GM12878 (cell line): ENCODE measurements at regions not wholly inside any gene's neighbourhood (a gene's known extent, or its start where the extent isn't known, plus 50 kb on each side); places are given as distances from the start of the nearest gene placed in this dataset.

ENCODE experiments used
- ATAC-seq: fragments of 200-7000 bp; cut with Tn5 transposase; 3 replicates; pipeline ENCODE4 v1.9.1; 2020; ENCODE audit warnings: mild to moderate bottlenecking, moderate library complexity
- BruUV-seq: library from RNA; stranded (reverse); fragments of 400-500 nt; replicated peaks from 2 replicates; lab custom pipeline; 2021; lab: Mats Ljungman, UMichigan
- CTCF ChIA-PET: fragments of 300-600 bp; sonication (Branson Sonifier 250); formaldehyde crosslinking; extraction: SDS; loops from one replicate; lab custom pipeline; 2021; ENCODE audit warnings: inconsistent platforms; lab: Yijun Ruan, JAX
- POLR2A ChIA-PET: fragments of 350-600 bp; formaldehyde crosslinking; extraction: SDS; loops from one replicate; lab custom pipeline; 2021; ENCODE audit warnings: inconsistent platforms; lab: Charles Lee
- RAD21 ChIA-PET: fragments of 300-600 bp; sonication (Branson Sonifier 250); formaldehyde crosslinking; loops from one replicate; lab custom pipeline; 2023; ENCODE audit warnings: antibody characterized with exemption; ENCODE audit not compliant: unreplicated experiment; lab: Charles Lee
- SMC1A ChIA-PET: fragments of 300-600 bp; sonication (Branson Sonifier 250); formaldehyde crosslinking; loops from one replicate; lab custom pipeline; 2023; ENCODE audit not compliant: unreplicated experiment, uncharacterized antibody; lab: Charles Lee
- DNase-seq: peaks from one replicate; pipeline ENCODE4 v3.0.0-alpha.2; 2011; ENCODE audit warnings: low read depth, low spot score
- FAIRE-seq: peaks from 3 replicates; lab custom pipeline; 2011; peaks lifted over from hg19 to GRCh38; lab: Jason Lieb, UNC
- H2AFZ ChIP-seq: 2 replicates; pipeline ENCODE4 v1.6.0; 2011; ENCODE audit warnings: low read depth, low read length, control low read depth; ENCODE audit not compliant: control insufficient read depth
- H3K27ac ChIP-seq: 2 replicates; pipeline ENCODE4 v1.5.1; 2011; ENCODE audit warnings: control low read depth; ENCODE audit not compliant: control insufficient read depth, insufficient read depth
- H3K27me3 ChIP-seq, 2 experiments: replicated peaks in 1 of 2; 2 replicates each; pipeline versions ENCODE4 v1.6.0 to v1.6.1; 2011; ENCODE audit warnings: low read length in 1 of 2; ENCODE audit not compliant: control insufficient read depth in 2 of 2, insufficient read depth in 2 of 2
- H3K36me3 ChIP-seq, 2 experiments: 2 replicates each; pipeline ENCODE4 v1.5.1; 2011; ENCODE audit warnings: low read length in 1 of 2; ENCODE audit not compliant: control insufficient read depth in 2 of 2, insufficient read depth in 2 of 2
- H3K4me1 ChIP-seq: 2 replicates; pipeline ENCODE4 v1.6.1; 2011; ENCODE audit warnings: mild to moderate bottlenecking, low read length, moderate library complexity, mixed read lengths; ENCODE audit not compliant: control insufficient read depth, insufficient read depth
- H3K4me2 ChIP-seq: 2 replicates; pipeline ENCODE4 v1.6.0; 2011; ENCODE audit warnings: control low read depth; ENCODE audit not compliant: control insufficient read depth, insufficient read depth
- H3K4me3 ChIP-seq: fragments of 200-600 bp; sonication (generic); 2 replicates; pipeline ENCODE4 v1.5.1; 2016
- H3K79me2 ChIP-seq: 2 replicates; pipeline ENCODE4 v1.6.0; 2011; ENCODE audit warnings: low read length; ENCODE audit not compliant: control insufficient read depth, insufficient read depth
- H3K9ac ChIP-seq: 2 replicates; pipeline ENCODE4 v1.8.0; 2011; ENCODE audit warnings: low read length, control low read depth, mixed read lengths; ENCODE audit not compliant: control insufficient read depth, insufficient read depth
- H3K9me3 ChIP-seq: replicated peaks from 3 replicates; pipeline ENCODE4 v1.5.1; 2011; ENCODE audit warnings: mild to moderate bottlenecking, low read length; ENCODE audit not compliant: control insufficient read depth, insufficient read depth
- H4K20me1 ChIP-seq: 2 replicates; pipeline ENCODE4 v1.6.0; 2011; ENCODE audit not compliant: control insufficient read depth, insufficient read depth
- CEBPB ChIP-seq, 2 experiments: fragments of 150-350 bp in 1 of 2; IDR thresholded peaks; 2 replicates each; pipeline ENCODE4 v1.6.1; 2012 to 2014; ENCODE audit warnings: low read depth in 2 of 2, low read length in 2 of 2, borderline replicate concordance in 1 of 2, inconsistent platforms in 1 of 2
- DPF2 ChIP-seq: fragments of 450-650 bp; IDR thresholded peaks from 2 replicates; pipeline ENCODE4 v1.6.1; 2017; ENCODE audit warnings: mild to moderate bottlenecking
- EGR1 ChIP-seq, 2 experiments: IDR thresholded peaks; 1 replicate in 1 of 2; 2 replicates in 1 of 2; pipeline ENCODE4 v1.6.1; 2011 to 2012; ENCODE audit warnings: low read depth in 2 of 2, low read length in 2 of 2, borderline replicate concordance in 1 of 2, mild to moderate bottlenecking in 1 of 2, moderate library complexity in 1 of 2
- ETV6 ChIP-seq, 2 experiments: fragments of 450-650 bp in 1 of 2; IDR thresholded peaks in 1 of 2; conservative IDR thresholded peaks in 1 of 2; 2 replicates each; pipeline ENCODE4 v1.6.1; 2014; ENCODE audit warnings: antibody characterized with exemption in 1 of 2, borderline replicate concordance in 1 of 2, low read depth in 1 of 2, mild to moderate bottlenecking in 1 of 2, moderate library complexity in 1 of 2
- FOXK2 ChIP-seq: fragments of 450-650 bp; IDR thresholded peaks from 2 replicates; pipeline ENCODE4 v1.6.1; 2017; ENCODE audit warnings: mild to moderate bottlenecking, moderate library complexity
- JUND ChIP-seq: IDR thresholded peaks from 2 replicates; pipeline ENCODE4 v1.6.1; 2012; ENCODE audit warnings: low read depth, mild to moderate bottlenecking, low read length, improper control_type of control experiment, moderate library complexity
- POLR2AphosphoS5 ChIP-seq: IDR thresholded peaks from 2 replicates; pipeline ENCODE4 v1.6.1; 2011; ENCODE audit warnings: mild to moderate bottlenecking, low read length, inconsistent platforms
- SMAD1 ChIP-seq: fragments of 450-650 bp; IDR thresholded peaks from 2 replicates; pipeline ENCODE4 v1.6.1; 2018; ENCODE audit warnings: mild to moderate bottlenecking, low read depth; ENCODE audit not compliant: partially characterized antibody
- YY1 ChIP-seq: IDR thresholded peaks from 2 replicates; pipeline ENCODE4 v1.6.1; 2011; ENCODE audit warnings: low read depth, mild to moderate bottlenecking, low read length
- WGBS: methylation state at CpG from one replicate; pipeline ENCODE4 v1.1.6; 2016; ENCODE audit warnings: low lambda C conversion rate; ENCODE audit not compliant: insufficient replicate concordance, insufficient coverage; ENCODE audit errors: missing lambda C conversion rate; 5-methylcytosine and 5-hydroxymethylcytosine counted together
- in situ Hi-C: fragments of 300-500 bp; cut with MboI; formaldehyde crosslinking; loops from 9 replicates; pipeline ENCODE4 v1.14.3; 2018; ENCODE audit warnings: mixed read lengths
- intact Hi-C: fragments of 100-400 bp; cut with micrococcal nuclease; formaldehyde crosslinking; loops from one replicate; pipeline ENCODE4 v1.14.2; 2022; ENCODE audit not compliant: unreplicated experiment
- TF ChIP-seq, protein P1 (sequence below): IDR thresholded peaks from 2 replicates; pipeline ENCODE4 v1.6.1; 2012; ENCODE audit warnings: low read depth, low read length, improper control_type of control experiment
- TF ChIP-seq, protein P2 (sequence below): fragments of 450-650 bp; IDR thresholded peaks from 2 replicates; pipeline ENCODE4 v1.6.1; 2017; ENCODE audit warnings: mild to moderate bottlenecking, low read depth, inconsistent platforms; ENCODE audit not compliant: poor library complexity, severe bottlenecking

DNA sequence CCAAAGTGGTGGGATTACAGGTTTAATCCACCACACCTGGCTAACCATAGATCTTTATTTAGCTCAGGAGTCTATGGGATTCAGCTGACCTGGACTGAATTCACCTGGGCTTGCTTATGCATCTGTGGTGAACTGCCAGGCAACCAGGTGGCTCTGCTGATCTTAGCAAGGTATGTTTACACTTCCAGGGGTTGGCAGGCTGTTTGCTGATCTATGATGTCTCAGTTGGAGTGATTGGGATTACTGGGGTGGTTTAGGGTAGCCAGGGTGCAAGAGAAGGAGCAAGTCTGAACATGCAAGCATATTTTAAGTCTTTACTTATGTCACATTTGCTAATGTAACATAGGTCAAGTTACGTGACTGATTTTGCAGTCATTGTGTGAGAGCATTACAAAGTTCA, 63.6 kb upstream of the JAK2 start:
- no peaks in the 10 kb centered on the region for H3K79me2 ChIP-seq
- ATAC-seq (no peak), FAIRE-seq (no peak), DNase-seq (no peak)
- no peaks in the 10 kb centered on the region for H3K36me3 ChIP-seq
- ChIA-PET SMC1A (interaction anchor here (1.6 kb wide), 1 partner anchor 49 kb away, joined by 3 read pairs; no protein-coding TSS in a partner anchor), POLR2A (no interaction called here), CTCF (interaction anchor here (1.6 kb wide), 1 partner anchor 17 kb away, joined by 3 read pairs; no protein-coding TSS in a partner anchor), RAD21 (no interaction called here)
- BruUV-seq, result no TSS peak
- no peak overlapping the region for H3K27ac ChIP-seq
- intact Hi-C loops, result no loop called here
- no peaks in the 10 kb centered on the region for H3K27me3 ChIP-seq
- H2AFZ ChIP-seq, result no peak overlapping the region
- 100% methylated on average over 1 of the region's 1 CpG for WGBS
- no peak overlapping the region for H3K4me3 ChIP-seq
- in situ Hi-C loops, result no loop called here
- no peak overlapping the region for H3K9ac ChIP-seq
- H3K4me2 ChIP-seq, result no peak overlapping the region
- H4K20me1 ChIP-seq, result no peaks in the 10 kb centered on the region
- no peaks in the 10 kb centered on the region for H3K4me1 ChIP-seq
- no peak for TF ChIP-seq ETV6 (conservative IDR thresholded peaks at IDR 0.05 in 1 of 2, IDR thresholded peaks at IDR 0.05 in 1 of 2; ENCODE audit: borderline replicate concordance in 1 of 2, low read depth in 1 of 2)
- no peak for TF ChIP-seq CEBPB (IDR thresholded peaks at IDR 0.05; ENCODE audit: borderline replicate concordance in 1 of 2, low read depth in 2 of 2, low read length in 2 of 2)
- TF ChIP-seq, protein P1, sequence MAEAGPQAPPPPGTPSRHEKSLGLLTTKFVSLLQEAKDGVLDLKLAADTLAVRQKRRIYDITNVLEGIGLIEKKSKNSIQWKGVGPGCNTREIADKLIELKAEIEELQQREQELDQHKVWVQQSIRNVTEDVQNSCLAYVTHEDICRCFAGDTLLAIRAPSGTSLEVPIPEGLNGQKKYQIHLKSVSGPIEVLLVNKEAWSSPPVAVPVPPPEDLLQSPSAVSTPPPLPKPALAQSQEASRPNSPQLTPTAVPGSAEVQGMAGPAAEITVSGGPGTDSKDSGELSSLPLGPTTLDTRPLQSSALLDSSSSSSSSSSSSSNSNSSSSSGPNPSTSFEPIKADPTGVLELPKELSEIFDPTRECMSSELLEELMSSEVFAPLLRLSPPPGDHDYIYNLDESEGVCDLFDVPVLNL, result no peak
- no peak for TF ChIP-seq YY1
- TF ChIP-seq, protein P2, sequence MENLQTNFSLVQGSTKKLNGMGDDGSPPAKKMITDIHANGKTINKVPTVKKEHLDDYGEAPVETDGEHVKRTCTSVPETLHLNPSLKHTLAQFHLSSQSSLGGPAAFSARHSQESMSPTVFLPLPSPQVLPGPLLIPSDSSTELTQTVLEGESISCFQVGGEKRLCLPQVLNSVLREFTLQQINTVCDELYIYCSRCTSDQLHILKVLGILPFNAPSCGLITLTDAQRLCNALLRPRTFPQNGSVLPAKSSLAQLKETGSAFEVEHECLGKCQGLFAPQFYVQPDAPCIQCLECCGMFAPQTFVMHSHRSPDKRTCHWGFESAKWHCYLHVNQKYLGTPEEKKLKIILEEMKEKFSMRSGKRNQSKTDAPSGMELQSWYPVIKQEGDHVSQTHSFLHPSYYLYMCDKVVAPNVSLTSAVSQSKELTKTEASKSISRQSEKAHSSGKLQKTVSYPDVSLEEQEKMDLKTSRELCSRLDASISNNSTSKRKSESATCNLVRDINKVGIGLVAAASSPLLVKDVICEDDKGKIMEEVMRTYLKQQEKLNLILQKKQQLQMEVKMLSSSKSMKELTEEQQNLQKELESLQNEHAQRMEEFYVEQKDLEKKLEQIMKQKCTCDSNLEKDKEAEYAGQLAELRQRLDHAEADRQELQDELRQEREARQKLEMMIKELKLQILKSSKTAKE, result no peak
- no peak for TF ChIP-seq POLR2AphosphoS5
- TF ChIP-seq FOXK2, result no peak
- no peak for TF ChIP-seq SMAD1
- TF ChIP-seq DPF2, result no peak
- TF ChIP-seq JUND, result no peak
- TF ChIP-seq EGR1 (IDR thresholded peaks at IDR 0.05; ENCODE audit: borderline replicate concordance in 1 of 2, low read depth in 2 of 2, low read length in 2 of 2), result no peak
- TF ChIP-seq, all 136 proteins: peak for 0
- H3K9me3 ChIP-seq, result peaks cover 2% of the 10 kb centered on the region; the same call in 2 of the 3 replicates
